ENCODE measurements at regions not wholly inside any gene's neighbourhood (a gene's known extent, or its start where the extent isn't known, plus 50 kb on each side); places are given as distances from the start of the nearest gene placed in this dataset.

GRCh38 chr1:72606216-72606810 lies 324.0 kb upstream of the NEGR1 start:
- no peak for DNase-seq

GRCh38 chr1:72601035-72601674 lies 318.8 kb upstream of the NEGR1 start:
- DNase-seq, result no peak

GRCh38 chr1:72586023-72586685 lies 303.8 kb upstream of the NEGR1 start:
- no peak for DNase-seq

GRCh38 chr1:72579629-72580028 lies 297.3 kb upstream of the NEGR1 start:
- no peak for DNase-seq

GRCh38 chr1:72570815-72571214 lies 288.5 kb upstream of the NEGR1 start:
- DNase-seq, result no peak

GRCh38 chr1:72568113-72568512 lies 285.8 kb upstream of the NEGR1 start:
- no peak for DNase-seq

GRCh38 chr1:72567521-72567920 lies 285.2 kb upstream of the NEGR1 start:
- no peak for DNase-seq

GRCh38 chr1:72564749-72565148 lies 282.4 kb upstream of the NEGR1 start:
- DNase-seq, result no peak

GRCh38 chr1:72557446-72558049 lies 275.2 kb upstream of the NEGR1 start:
- no peak for DNase-seq

- DNase-seq, result no peak
Observed at GRCh38 chr1:72547412-72547811, 265.1 kb upstream of the NEGR1 start.

GRCh38 chr1:72540674-72541073 lies 258.3 kb upstream of the NEGR1 start:
- DNase-seq, result no peak

- no peak for DNase-seq
Observed at GRCh38 chr1:72535470-72535869, 253.1 kb upstream of the NEGR1 start.

- DNase-seq, result no peak
Observed at GRCh38 chr1:72530646-72531045, 248.3 kb upstream of the NEGR1 start.

GRCh38 chr1:72526926-72527325 lies 244.6 kb upstream of the NEGR1 start:
- no peak for DNase-seq

GRCh38 chr1:72524021-72524420 lies 241.7 kb upstream of the NEGR1 start:
- DNase-seq, result no peak

GRCh38 chr1:72521659-72522058 lies 239.3 kb upstream of the NEGR1 start:
- no peak for DNase-seq

- DNase-seq, result no peak
Observed at GRCh38 chr1:72516826-72517225, 234.5 kb upstream of the NEGR1 start.

GRCh38 chr1:72516264-72516663 lies 233.9 kb upstream of the NEGR1 start:
- DNase-seq, result no peak

GRCh38 chr1:72498371-72498770 lies 216.0 kb upstream of the NEGR1 start:
- DNase-seq, result no peak

GRCh38 chr1:72489801-72490200 lies 207.5 kb upstream of the NEGR1 start:
- no peak for DNase-seq

GRCh38 chr1:72485801-72486200 lies 203.5 kb upstream of the NEGR1 start:
- no peak for DNase-seq

- no peak for DNase-seq
Observed at GRCh38 chr1:72483846-72484357, 201.6 kb upstream of the NEGR1 start.

- no peak for DNase-seq
Observed at GRCh38 chr1:72482736-72483413, 200.5 kb upstream of the NEGR1 start.
